ENCODE measurements at regions not wholly inside any gene's neighbourhood (a gene's known extent, or its start where the extent isn't known, plus 50 kb on each side); places are given as distances from the start of the nearest gene placed in this dataset.

DNA sequence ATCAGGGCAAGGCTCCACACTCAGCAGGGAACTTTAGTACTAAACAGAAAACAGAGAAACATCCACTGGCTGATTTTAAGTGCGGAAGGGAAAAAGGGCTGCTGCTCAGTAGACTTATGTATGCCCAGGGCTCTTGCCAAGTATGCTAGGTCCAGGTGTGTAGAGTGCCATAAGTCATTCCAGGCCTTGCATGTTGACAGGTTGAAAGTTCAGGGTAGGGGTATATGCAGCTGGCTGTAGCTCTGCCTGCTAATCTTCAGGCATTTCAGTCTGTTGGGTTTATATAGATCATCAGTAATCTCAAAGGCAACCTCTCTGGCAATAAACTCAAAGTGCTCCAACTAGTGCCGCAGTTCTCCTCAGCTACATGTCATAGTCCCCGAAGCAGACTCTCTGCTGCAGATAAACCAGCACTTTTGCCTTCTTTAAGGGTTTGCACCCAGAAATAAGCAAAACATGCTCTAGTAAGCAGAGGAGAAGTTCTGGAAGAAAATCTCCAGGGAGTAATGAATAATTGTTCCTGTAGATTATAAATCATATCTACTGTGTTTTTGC, 134.9 kb upstream of the GRIA3 start:
- 100% methylated on average over 1 of the region's 3 CpGs for WGBS (ENCODE audit: insufficient coverage)
- POLR2A ChIA-PET = no interaction called here

GRCh38 chrX:123060986-123061385, 123.1 kb upstream of the GRIA3 start:
- H3K4me1 ChIP-seq (ENCODE audit: control insufficient read depth in 2 of 2, insufficient read depth in 2 of 2, low read length in 2 of 2) = no peaks in the 10 kb centered on the region
- no peak for ATAC-seq (ENCODE audit: low read depth)
- Mint-ChIP-seq H3K27me3 (no peaks in the 10 kb centered on the region), H3K4me1 (no peaks in the 10 kb centered on the region), H3K9me3 (ENCODE audit: insufficient read depth) (no peaks in the 10 kb centered on the region), H3K27ac (no peak overlapping the region), H3K4me3 (no peak overlapping the region)
- DNase-seq = no peak
- no peak overlapping the region for H3K27ac ChIP-seq (ENCODE audit: low read length in 2 of 2)
- no peak overlapping the region for H2AFZ ChIP-seq (ENCODE audit: insufficient read depth, low read depth, low read length, poor library complexity, severe bottlenecking)
- intact Hi-C loops (cut with micrococcal nuclease) = no loop called here
- TF ChIP-seq CTCF (IDR thresholded peaks at IDR 0.05) (no peak), EZH2 (IDR thresholded peaks at IDR 0.05; ENCODE audit: borderline replicate concordance, insufficient read depth, low read depth, low read length, poor library complexity, severe bottlenecking) (no peak)
- no peak overlapping the region for H3K4me3 ChIP-seq (ENCODE audit: control extremely low read depth in 1 of 5, extremely low read depth in 1 of 5, insufficient read depth in 1 of 5, low read depth in 2 of 5, low read length in 4 of 5)
- no peaks in the 10 kb centered on the region for H3K9me3 ChIP-seq (ENCODE audit: control extremely low read depth in 1 of 3, control insufficient read depth in 2 of 3, insufficient read depth in 1 of 3, low read length in 2 of 3)
- no peaks in the 10 kb centered on the region for H3K27me3 ChIP-seq (replicated peaks in 1 of 4; ENCODE audit: control extremely low read depth in 1 of 4, control insufficient read depth in 3 of 4, insufficient read depth in 4 of 4, low read length in 3 of 4)
- ChIA-PET CTCF (no interaction called here), POLR2A (no interaction called here)
- no peak overlapping the region for H3K4me2 ChIP-seq (replicated peaks; ENCODE audit: low read depth, low read length, poor library complexity, severe bottlenecking)
- no peaks in the 10 kb centered on the region for H4K20me1 ChIP-seq (ENCODE audit: control insufficient read depth, insufficient read depth, low read length, poor library complexity, severe bottlenecking)
- no peak overlapping the region for H3K9ac ChIP-seq (ENCODE audit: low read length)
- H3K36me3 ChIP-seq (replicated peaks in 1 of 2; ENCODE audit: control extremely low read depth in 1 of 2, control insufficient read depth in 1 of 2, extremely low read depth in 1 of 2, insufficient read depth in 2 of 2, low read length in 1 of 2) = no peaks in the 10 kb centered on the region
- no peaks in the 10 kb centered on the region for H3K79me2 ChIP-seq (ENCODE audit: control insufficient read depth, insufficient read depth, low read length)

More for the DNA sequence above, 134.9 kb upstream of the GRIA3 start:
- Histone ChIP-seq H2AFZ (ENCODE audit: insufficient read depth, low read depth, low read length, poor library complexity, severe bottlenecking) (no peak overlapping the region), H3K27me3 (replicated peaks in 1 of 4; ENCODE audit: control extremely low read depth in 1 of 4, control insufficient read depth in 3 of 4, insufficient read depth in 4 of 4, low read length in 3 of 4) (no peaks in the 10 kb centered on the region), H3K79me2 (ENCODE audit: control insufficient read depth, insufficient read depth, low read length) (no peaks in the 10 kb centered on the region), H3K4me1 (ENCODE audit: control insufficient read depth in 2 of 2, insufficient read depth in 2 of 2, low read length in 2 of 2) (no peaks in the 10 kb centered on the region), H3K36me3 (replicated peaks in 1 of 2; ENCODE audit: control extremely low read depth in 1 of 2, control insufficient read depth in 1 of 2, extremely low read depth in 1 of 2, insufficient read depth in 2 of 2, low read length in 1 of 2) (no peaks in the 10 kb centered on the region), H3K9ac (ENCODE audit: low read length) (no peak overlapping the region), H4K20me1 (ENCODE audit: control insufficient read depth, insufficient read depth, low read length, poor library complexity, severe bottlenecking) (no peaks in the 10 kb centered on the region), H3K9me3 (ENCODE audit: control extremely low read depth in 1 of 3, control insufficient read depth in 2 of 3, insufficient read depth in 1 of 3, low read length in 2 of 3) (no peaks in the 10 kb centered on the region), H3K27ac (ENCODE audit: low read length in 2 of 2) (no peak overlapping the region), H3K4me3 (ENCODE audit: control extremely low read depth in 1 of 5, extremely low read depth in 1 of 5, insufficient read depth in 1 of 5, low read depth in 2 of 5, low read length in 4 of 5) (no peak overlapping the region), H3K4me2 (replicated peaks; ENCODE audit: low read depth, low read length, poor library complexity, severe bottlenecking) (no peak overlapping the region)
- no peak for DNase-seq
- Mint-ChIP-seq H3K27ac (no peak overlapping the region), H3K27me3 (no peaks in the 10 kb centered on the region), H3K9me3 (ENCODE audit: insufficient read depth) (no peaks in the 10 kb centered on the region), H3K4me3 (no peak overlapping the region), H3K4me1 (no peaks in the 10 kb centered on the region)
- intact Hi-C loops (cut with micrococcal nuclease) = no loop called here
- CTCF ChIA-PET = no interaction called here
- ATAC-seq (ENCODE audit: low read depth) = no peak
- no peak for TF ChIP-seq EZH2 (IDR thresholded peaks at IDR 0.05; ENCODE audit: borderline replicate concordance, insufficient read depth, low read depth, low read length, poor library complexity, severe bottlenecking)
- TF ChIP-seq CTCF (IDR thresholded peaks at IDR 0.05) = no peak

All from B cell (primary cell).